ENCODE measurements at regions not wholly inside any gene's neighbourhood (a gene's known extent, or its start where the extent isn't known, plus 50 kb on each side); places are given as distances from the start of the nearest gene placed in this dataset.

DNA sequence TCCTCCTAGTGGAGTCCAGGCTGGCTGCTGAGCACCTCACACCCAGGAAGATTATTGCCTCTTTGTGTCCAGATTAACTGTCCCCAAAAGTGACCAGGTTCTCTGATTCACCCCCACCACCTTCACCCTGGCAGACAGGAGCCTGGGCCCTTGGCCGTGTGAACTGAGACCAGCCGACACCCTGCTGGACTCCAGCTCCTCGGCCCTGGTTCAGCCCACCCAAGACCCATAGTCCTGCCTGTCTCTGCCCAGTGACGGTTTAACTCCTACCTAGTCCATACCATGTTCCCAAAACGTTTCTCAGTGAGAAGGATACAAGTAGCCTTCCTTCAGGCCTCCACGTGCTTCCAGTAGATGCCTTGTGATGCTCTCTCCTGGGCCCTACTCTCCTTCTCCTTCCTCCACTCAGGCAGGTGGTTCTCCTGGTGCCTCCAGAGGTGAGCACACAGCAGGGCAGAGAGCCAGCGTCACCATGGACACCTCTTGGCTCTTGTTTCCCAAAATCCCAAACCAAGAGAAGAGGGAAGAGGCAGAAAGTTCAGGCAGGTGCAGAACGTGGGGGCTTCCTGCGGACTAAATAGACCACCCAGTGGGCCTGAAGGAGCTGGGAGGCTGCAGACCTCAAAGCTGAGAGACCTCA is 134.4 kb upstream of the CST7 start:
- no peak for TF ChIP-seq EZH2phosphoT487 (IDR thresholded peaks at IDR 0.05; ENCODE audit: low read length)
- no peak for TF ChIP-seq CTCF (IDR thresholded peaks at IDR 0.05; ENCODE audit: low read length)
